K562 (cell line): ENCODE measurements at regions not wholly inside any gene's neighbourhood (a gene's known extent, or its start where the extent isn't known, plus 50 kb on each side); places are given as distances from the start of the nearest gene placed in this dataset.

Source experiments
- ELF1 ChIP-seq: fragments of 200-800 bp; sonication (Bioruptor generic); IDR thresholded peaks from 2 replicates; pipeline ENCODE4 v1.6.1; 2016; ENCODE audit warnings: missing genetic modification characterization, missing compliant biosample characterization
- EZH2 ChIP-seq: IDR thresholded peaks from 2 replicates; pipeline ENCODE4 v1.6.1; 2012; ENCODE audit warnings: low read depth, mild to moderate bottlenecking, inconsistent platforms, low read length, borderline replicate concordance
- PCBP1 ChIP-seq: fragments of 200-400 bp; formaldehyde crosslinking; IDR thresholded peaks from 2 replicates; pipeline ENCODE4 v1.6.1; 2018; ENCODE audit warnings: mild to moderate bottlenecking, low read depth, low read length; ENCODE audit not compliant: poor library complexity, severe bottlenecking
- RAD21 ChIP-seq, 2 experiments: fragments of 250-450 bp in 1 of 2; fragments of 450-650 bp in 1 of 2; sonication (Bioruptor Pico) in 1 of 2; formaldehyde crosslinking in 1 of 2; IDR thresholded peaks in 1 of 2; conservative IDR thresholded peaks in 1 of 2; 2 replicates each; pipeline versions ENCODE4 v1.4.0 to v1.8.0; 2020 to 2022; ENCODE audit warnings: mild to moderate bottlenecking in 2 of 2, moderate library complexity in 1 of 2
- SAP30 ChIP-seq: fragments of 200-600 bp; sonication (generic); IDR thresholded peaks from 2 replicates; pipeline ENCODE4 v1.6.1; 2012; ENCODE audit warnings: borderline replicate concordance, low read depth, mild to moderate bottlenecking, moderate library complexity, low read length, control low read depth, inconsistent platforms; ENCODE audit not compliant: insufficient read depth, poor library complexity, severe bottlenecking
- ZNF263 ChIP-seq: sonication (generic); formaldehyde crosslinking; IDR thresholded peaks from 2 replicates; pipeline ENCODE4 v1.8.0; 2022; ENCODE audit warnings: mild to moderate bottlenecking, missing genetic modification reagents, borderline replicate concordance
- TF ChIP-seq, protein P1 (sequence below), 3 experiments: IDR thresholded peaks in 2 of 3; conservative IDR thresholded peaks in 1 of 3; 2 replicates each; pipeline ENCODE4 v1.5.1; 2011 to 2012; ENCODE audit warnings: low read length in 3 of 3, mild to moderate bottlenecking in 3 of 3, control low read depth in 2 of 3, improper control_type of control experiment in 1 of 3, inconsistent platforms in 1 of 3, low read depth in 1 of 3, mixed read lengths in 1 of 3, moderate library complexity in 1 of 3; ENCODE audit not compliant: insufficient read depth in 2 of 3
- TF ChIP-seq, protein P2 (sequence below): sonication (generic); formaldehyde crosslinking; IDR thresholded peaks from 2 replicates; pipeline ENCODE4 v1.5.0; 2020; ENCODE audit warnings: missing genetic modification reagents

DNA sequence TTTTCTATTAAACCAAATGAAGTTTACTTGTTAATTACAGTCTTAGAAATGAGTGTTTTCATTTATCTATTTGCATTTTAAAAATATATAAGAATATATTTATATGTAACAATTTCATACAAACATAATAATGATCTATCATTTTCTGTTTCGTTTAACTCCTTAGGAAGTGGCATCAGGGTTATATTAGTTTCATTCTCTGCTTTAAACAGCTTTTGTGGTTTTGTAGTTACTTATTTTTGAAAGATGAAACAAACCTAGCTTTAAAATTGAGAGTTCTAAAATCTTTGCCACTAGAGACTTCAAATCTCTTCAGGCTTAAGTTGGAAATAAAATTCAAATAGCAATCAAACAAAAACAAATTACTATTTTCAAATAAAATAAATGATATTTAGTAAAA lies 2110.6 kb downstream of the MRPL39 start:
- TF ChIP-seq EZH2 (no peak), ELF1 (tag) (no peak), ZNF263 (CRISPR knock-in tag) (no peak), SAP30 (no peak), RAD21 (CRISPR knock-in tag; conservative IDR thresholded peaks at IDR 0.05 in 1 of 2, IDR thresholded peaks at IDR 0.05 in 1 of 2) (no peak), PCBP1 (no peak)
- TF ChIP-seq, protein P1, sequence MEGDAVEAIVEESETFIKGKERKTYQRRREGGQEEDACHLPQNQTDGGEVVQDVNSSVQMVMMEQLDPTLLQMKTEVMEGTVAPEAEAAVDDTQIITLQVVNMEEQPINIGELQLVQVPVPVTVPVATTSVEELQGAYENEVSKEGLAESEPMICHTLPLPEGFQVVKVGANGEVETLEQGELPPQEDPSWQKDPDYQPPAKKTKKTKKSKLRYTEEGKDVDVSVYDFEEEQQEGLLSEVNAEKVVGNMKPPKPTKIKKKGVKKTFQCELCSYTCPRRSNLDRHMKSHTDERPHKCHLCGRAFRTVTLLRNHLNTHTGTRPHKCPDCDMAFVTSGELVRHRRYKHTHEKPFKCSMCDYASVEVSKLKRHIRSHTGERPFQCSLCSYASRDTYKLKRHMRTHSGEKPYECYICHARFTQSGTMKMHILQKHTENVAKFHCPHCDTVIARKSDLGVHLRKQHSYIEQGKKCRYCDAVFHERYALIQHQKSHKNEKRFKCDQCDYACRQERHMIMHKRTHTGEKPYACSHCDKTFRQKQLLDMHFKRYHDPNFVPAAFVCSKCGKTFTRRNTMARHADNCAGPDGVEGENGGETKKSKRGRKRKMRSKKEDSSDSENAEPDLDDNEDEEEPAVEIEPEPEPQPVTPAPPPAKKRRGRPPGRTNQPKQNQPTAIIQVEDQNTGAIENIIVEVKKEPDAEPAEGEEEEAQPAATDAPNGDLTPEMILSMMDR (IDR thresholded peaks at IDR 0.05 in 2 of 3, conservative IDR thresholded peaks at IDR 0.05 in 1 of 3; ENCODE audit: insufficient read depth in 2 of 3, low read depth in 1 of 3, low read length in 3 of 3) = no peak
- TF ChIP-seq, protein P2, sequence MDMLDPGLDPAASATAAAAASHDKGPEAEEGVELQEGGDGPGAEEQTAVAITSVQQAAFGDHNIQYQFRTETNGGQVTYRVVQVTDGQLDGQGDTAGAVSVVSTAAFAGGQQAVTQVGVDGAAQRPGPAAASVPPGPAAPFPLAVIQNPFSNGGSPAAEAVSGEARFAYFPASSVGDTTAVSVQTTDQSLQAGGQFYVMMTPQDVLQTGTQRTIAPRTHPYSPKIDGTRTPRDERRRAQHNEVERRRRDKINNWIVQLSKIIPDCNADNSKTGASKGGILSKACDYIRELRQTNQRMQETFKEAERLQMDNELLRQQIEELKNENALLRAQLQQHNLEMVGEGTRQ (CRISPR knock-in tag) = no peak
